ENCODE measurements at regions not wholly inside any gene's neighbourhood (a gene's known extent, or its start where the extent isn't known, plus 50 kb on each side); places are given as distances from the start of the nearest gene placed in this dataset.

- TF ChIP-seq EZH2 (IDR thresholded peaks at IDR 0.05; ENCODE audit: borderline replicate concordance, insufficient read depth, low read length, poor library complexity, severe bottlenecking) (no peak), CTCF (IDR thresholded peaks at IDR 0.05; ENCODE audit: poor library complexity, severe bottlenecking) (no peak), POLR2AphosphoS5 (IDR thresholded peaks at IDR 0.05) (no peak), TAF1 (IDR thresholded peaks at IDR 0.05; ENCODE audit: low read depth) (no peak), MXI1 (conservative IDR thresholded peaks at IDR 0.05; ENCODE audit: poor library complexity, severe bottlenecking) (no peak), REST (IDR thresholded peaks at IDR 0.05; ENCODE audit: borderline replicate concordance) (no peak), RAD21 (conservative IDR thresholded peaks at IDR 0.05) (no peak), EP300 (conservative IDR thresholded peaks at IDR 0.05; ENCODE audit: poor library complexity, severe bottlenecking) (no peak)
Measured at GRCh38 chr1:238484121-238484520, 593.4 kb upstream of the ZP4 start.

Measured in neural cell (in vitro differentiated cells).